OCI-LY1 (cell line): ENCODE measurements at regions not wholly inside any gene's neighbourhood (a gene's known extent, or its start where the extent isn't known, plus 50 kb on each side); places are given as distances from the start of the nearest gene placed in this dataset.

ENCODE experiments used
- H2AFZ ChIP-seq: fragments of 200-600 bp; sonication (generic), shearing (Covaris generic); 2 replicates; pipeline ENCODE4 v1.6.0; 2014; ENCODE audit warnings: antibody characterized with exemption, mild to moderate bottlenecking, low read length
- H3F3A ChIP-seq: fragments of 200-600 bp; sonication (generic), shearing (Covaris generic); 2 replicates; pipeline ENCODE4 v1.6.0; 2014; ENCODE audit warnings: mild to moderate bottlenecking, antibody characterized with exemption, low read length, moderate library complexity; ENCODE audit not compliant: insufficient read depth
- H3K27ac ChIP-seq: fragments of 200-600 bp; sonication (generic); 2 replicates; pipeline ENCODE4 v1.5.1; 2014; ENCODE audit warnings: low read length, mixed run types, mild to moderate bottlenecking, low read depth; ENCODE audit not compliant: poor library complexity, severe bottlenecking
- H3K27me3 ChIP-seq: fragments of 200-600 bp; sonication (generic); 2 replicates; pipeline ENCODE4 v1.6.0; 2014; ENCODE audit warnings: antibody characterized with exemption, mild to moderate bottlenecking, low read length, moderate library complexity; ENCODE audit not compliant: insufficient read depth
- H3K36me3 ChIP-seq: fragments of 200-600 bp; sonication (generic); 2 replicates; pipeline ENCODE4 v1.6.1; 2014; ENCODE audit warnings: mild to moderate bottlenecking, antibody characterized with exemption, low read length, moderate library complexity, mixed read lengths; ENCODE audit not compliant: insufficient read depth
- H3K4me1 ChIP-seq: fragments of 200-600 bp; sonication (generic); 2 replicates; pipeline ENCODE4 v1.5.1; 2014; ENCODE audit warnings: mild to moderate bottlenecking, low read length, moderate library complexity; ENCODE audit not compliant: insufficient read depth, severe bottlenecking
- H3K4me2 ChIP-seq: fragments of 200-600 bp; sonication (generic), shearing (Covaris generic); 2 replicates; pipeline ENCODE4 v1.6.1; 2014; ENCODE audit warnings: low read length
- H3K4me3 ChIP-seq: fragments of 200-600 bp; sonication (generic); 2 replicates; pipeline ENCODE4 v1.5.1; 2014; ENCODE audit warnings: low read length, low read depth, mild to moderate bottlenecking, mixed read lengths; ENCODE audit not compliant: poor library complexity, severe bottlenecking
- H3K79me2 ChIP-seq: fragments of 200-600 bp; shearing (Covaris generic); 2 replicates; pipeline ENCODE4 v1.6.1; 2016; ENCODE audit warnings: mixed run types, low read length, mixed read lengths; ENCODE audit not compliant: insufficient read depth
- H3K9ac ChIP-seq: fragments of 200-600 bp; sonication (generic), shearing (Covaris generic); 2 replicates; pipeline ENCODE4 v1.6.1; 2014; ENCODE audit warnings: mild to moderate bottlenecking, low read length, mixed read lengths
- H3K9me2 ChIP-seq: fragments of 200-600 bp; sonication (generic), shearing (Covaris generic); 2 replicates; pipeline ENCODE4 v1.6.1; 2014; ENCODE audit warnings: low read depth, mild to moderate bottlenecking, low read length, mixed read lengths
- H3K9me3 ChIP-seq: fragments of 200-600 bp; shearing (Covaris generic); 2 replicates; pipeline ENCODE4 v1.6.1; 2014; ENCODE audit warnings: low read length, mixed read lengths
- H4K20me1 ChIP-seq: fragments of 200-600 bp; sonication (generic), shearing (Covaris generic); 2 replicates; pipeline ENCODE4 v1.6.0; 2016; ENCODE audit warnings: mild to moderate bottlenecking, low read length; ENCODE audit not compliant: insufficient read depth
- EZH2 ChIP-seq: fragments of 200-600 bp; sonication (generic), shearing (Covaris generic); IDR thresholded peaks from 2 replicates; pipeline ENCODE4 v1.8.0; 2017; ENCODE audit warnings: borderline replicate concordance, mixed run types, mild to moderate bottlenecking, antibody characterized with exemption, low read length, moderate library complexity, mixed read lengths
- TF ChIP-seq, protein P1 (sequence below): fragments of 200-600 bp; sonication (generic), shearing (Covaris generic); IDR thresholded peaks from 2 replicates; pipeline ENCODE4 v1.5.1; 2017; ENCODE audit warnings: mild to moderate bottlenecking, antibody characterized with exemption, low read length, moderate library complexity, mixed read lengths

DNA sequence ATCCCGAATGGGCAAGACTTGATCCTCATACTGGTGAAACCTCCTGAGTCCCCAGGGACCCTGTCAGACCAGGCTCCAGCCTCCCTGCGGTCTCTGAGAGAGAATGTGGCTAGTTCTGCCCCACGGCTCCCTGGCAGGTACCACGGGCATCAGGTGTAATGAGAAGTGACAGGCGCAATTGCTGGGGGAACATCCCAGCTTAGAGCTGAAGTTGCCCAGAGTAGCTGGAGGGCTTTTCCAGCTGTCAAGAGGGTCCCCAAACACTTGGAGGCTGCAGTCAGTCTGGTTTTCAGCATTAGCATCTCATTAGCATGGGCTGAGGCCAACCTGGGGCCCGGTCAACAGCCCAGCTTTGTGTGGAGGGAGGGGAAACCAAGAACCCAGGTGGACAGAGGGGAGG lies 100.0 kb upstream of the TMEM132E start:
- Histone ChIP-seq H3K36me3 (no peaks in the 10 kb centered on the region), H3K27ac (no peak overlapping the region), H3K9me2 (no peaks in the 10 kb centered on the region), H3K79me2 (no peaks in the 10 kb centered on the region), H2AFZ (no peak overlapping the region), H3K4me1 (no peaks in the 10 kb centered on the region), H3K4me2 (no peak overlapping the region), H3K4me3 (no peak overlapping the region), H3K9me3 (no peaks in the 10 kb centered on the region), H3K27me3 (no peaks in the 10 kb centered on the region), H4K20me1 (no peaks in the 10 kb centered on the region), H3F3A (no peaks in the 10 kb centered on the region), H3K9ac (no peak overlapping the region)
- no peak for TF ChIP-seq EZH2
- TF ChIP-seq, protein P1, sequence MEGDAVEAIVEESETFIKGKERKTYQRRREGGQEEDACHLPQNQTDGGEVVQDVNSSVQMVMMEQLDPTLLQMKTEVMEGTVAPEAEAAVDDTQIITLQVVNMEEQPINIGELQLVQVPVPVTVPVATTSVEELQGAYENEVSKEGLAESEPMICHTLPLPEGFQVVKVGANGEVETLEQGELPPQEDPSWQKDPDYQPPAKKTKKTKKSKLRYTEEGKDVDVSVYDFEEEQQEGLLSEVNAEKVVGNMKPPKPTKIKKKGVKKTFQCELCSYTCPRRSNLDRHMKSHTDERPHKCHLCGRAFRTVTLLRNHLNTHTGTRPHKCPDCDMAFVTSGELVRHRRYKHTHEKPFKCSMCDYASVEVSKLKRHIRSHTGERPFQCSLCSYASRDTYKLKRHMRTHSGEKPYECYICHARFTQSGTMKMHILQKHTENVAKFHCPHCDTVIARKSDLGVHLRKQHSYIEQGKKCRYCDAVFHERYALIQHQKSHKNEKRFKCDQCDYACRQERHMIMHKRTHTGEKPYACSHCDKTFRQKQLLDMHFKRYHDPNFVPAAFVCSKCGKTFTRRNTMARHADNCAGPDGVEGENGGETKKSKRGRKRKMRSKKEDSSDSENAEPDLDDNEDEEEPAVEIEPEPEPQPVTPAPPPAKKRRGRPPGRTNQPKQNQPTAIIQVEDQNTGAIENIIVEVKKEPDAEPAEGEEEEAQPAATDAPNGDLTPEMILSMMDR, result no peak

DNA sequence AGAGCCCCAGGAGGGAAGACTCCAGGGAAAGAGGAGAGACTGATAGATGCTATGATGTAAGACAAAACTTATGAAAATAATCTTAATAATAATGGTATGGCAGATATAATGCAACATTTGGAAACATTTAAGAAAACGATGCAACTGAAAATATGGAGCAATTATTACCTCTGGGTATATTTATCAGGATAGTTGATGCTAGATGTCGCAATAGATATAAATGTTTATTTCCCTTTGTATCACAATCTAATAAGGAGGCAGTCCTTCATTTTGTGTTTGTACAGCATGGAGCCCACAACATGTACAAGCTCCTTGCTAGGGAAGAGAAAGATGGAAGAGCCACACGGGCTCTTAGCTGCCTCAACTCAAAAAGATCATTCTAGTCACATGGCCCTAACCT lies 101.1 kb upstream of the TMEM132E start:
- Histone ChIP-seq H3K9ac (no peak overlapping the region), H3K4me2 (no peak overlapping the region), H3K79me2 (no peaks in the 10 kb centered on the region), H2AFZ (no peak overlapping the region), H3K9me3 (no peaks in the 10 kb centered on the region), H4K20me1 (no peaks in the 10 kb centered on the region), H3F3A (no peaks in the 10 kb centered on the region), H3K27me3 (no peaks in the 10 kb centered on the region), H3K9me2 (no peaks in the 10 kb centered on the region), H3K27ac (no peak overlapping the region), H3K4me3 (no peak overlapping the region), H3K36me3 (no peaks in the 10 kb centered on the region), H3K4me1 (no peaks in the 10 kb centered on the region)
- TF ChIP-seq, protein P1, result no peak
- TF ChIP-seq EZH2, result no peak

DNA sequence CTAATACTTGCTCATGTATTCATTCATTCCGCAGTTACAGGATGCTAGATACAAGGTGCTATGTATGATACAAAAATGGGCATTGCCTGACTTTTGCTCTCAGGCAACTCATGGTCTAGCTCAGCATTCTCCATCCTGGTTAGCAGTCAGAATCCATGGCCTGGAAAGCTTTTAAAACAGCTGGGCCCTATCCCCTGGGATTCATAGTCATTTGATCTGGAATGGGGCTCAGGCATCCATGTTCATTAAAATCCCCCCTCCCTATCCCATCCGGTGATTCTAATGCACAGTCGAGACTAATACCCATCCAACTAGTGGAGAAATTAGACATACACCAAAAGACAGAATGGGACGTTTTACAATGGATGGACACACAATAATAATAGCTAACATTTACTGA lies 104.1 kb upstream of the TMEM132E start:
- H4K20me1 ChIP-seq, result no peaks in the 10 kb centered on the region
- H3K36me3 ChIP-seq, result no peaks in the 10 kb centered on the region
- no peak overlapping the region for H3K9ac ChIP-seq
- no peak overlapping the region for H3K4me3 ChIP-seq
- no peaks in the 10 kb centered on the region for H3K27me3 ChIP-seq
- H3K4me2 ChIP-seq, result no peak overlapping the region
- H3F3A ChIP-seq, result no peaks in the 10 kb centered on the region
- H3K27ac ChIP-seq, result no peak overlapping the region
- TF ChIP-seq, protein P1, result no peak
- TF ChIP-seq EZH2, result no peak
- H3K9me3 ChIP-seq, result no peaks in the 10 kb centered on the region
- H2AFZ ChIP-seq, result no peak overlapping the region
- H3K9me2 ChIP-seq, result no peaks in the 10 kb centered on the region
- no peaks in the 10 kb centered on the region for H3K79me2 ChIP-seq
- H3K4me1 ChIP-seq, result no peaks in the 10 kb centered on the region
